SJSA1 (cell line): ENCODE measurements at regions not wholly inside any gene's neighbourhood (a gene's known extent, or its start where the extent isn't known, plus 50 kb on each side); places are given as distances from the start of the nearest gene placed in this dataset.

Experiments
- DNase-seq, 2 experiments: peaks; one replicate each; pipeline ENCODE4 v3.0.0-alpha.2; 2015 to 2020; ENCODE audit warnings: low spot score in 2 of 2, low read depth in 1 of 2
- H3K27ac ChIP-seq: fragments of 250-450 bp; sonication (Bioruptor Pico); 2 replicates; pipeline ENCODE4 v1.5.1; 2020; ENCODE audit warnings: mild to moderate bottlenecking, moderate library complexity
- H3K27me3 ChIP-seq: fragments of 250-450 bp; sonication (Bioruptor Pico); replicated peaks from 2 replicates; pipeline ENCODE4 v1.5.1; 2020; ENCODE audit warnings: mild to moderate bottlenecking, moderate library complexity
- H3K36me3 ChIP-seq: fragments of 250-450 bp; sonication (Bioruptor Pico); 2 replicates; pipeline ENCODE4 v1.5.1; 2020; ENCODE audit warnings: mild to moderate bottlenecking
- H3K4me1 ChIP-seq: fragments of 250-450 bp; sonication (Bioruptor Pico); replicated peaks from 2 replicates; pipeline ENCODE4 v1.6.1; 2021; ENCODE audit warnings: mild to moderate bottlenecking
- H3K4me3 ChIP-seq: fragments of 250-450 bp; sonication (Bioruptor Pico); 2 replicates; pipeline ENCODE4 v1.5.1; 2020; ENCODE audit warnings: mild to moderate bottlenecking
- H3K9me3 ChIP-seq: fragments of 250-450 bp; sonication (Bioruptor Pico); replicated peaks from 2 replicates; pipeline ENCODE4 v1.5.1; 2020; ENCODE audit warnings: mild to moderate bottlenecking

- no peaks in the 10 kb centered on the region for H3K36me3 ChIP-seq
- no peak for DNase-seq
- no peaks in the 10 kb centered on the region for H3K4me1 ChIP-seq
- no peak overlapping the region for H3K4me3 ChIP-seq
- no peaks in the 10 kb centered on the region for H3K9me3 ChIP-seq
- H3K27me3 ChIP-seq = no peaks in the 10 kb centered on the region
- H3K27ac ChIP-seq = no peak overlapping the region
Measured at GRCh38 chrX:35699642-35700041, 98.5 kb upstream of the MAGEB16 start.

DNA sequence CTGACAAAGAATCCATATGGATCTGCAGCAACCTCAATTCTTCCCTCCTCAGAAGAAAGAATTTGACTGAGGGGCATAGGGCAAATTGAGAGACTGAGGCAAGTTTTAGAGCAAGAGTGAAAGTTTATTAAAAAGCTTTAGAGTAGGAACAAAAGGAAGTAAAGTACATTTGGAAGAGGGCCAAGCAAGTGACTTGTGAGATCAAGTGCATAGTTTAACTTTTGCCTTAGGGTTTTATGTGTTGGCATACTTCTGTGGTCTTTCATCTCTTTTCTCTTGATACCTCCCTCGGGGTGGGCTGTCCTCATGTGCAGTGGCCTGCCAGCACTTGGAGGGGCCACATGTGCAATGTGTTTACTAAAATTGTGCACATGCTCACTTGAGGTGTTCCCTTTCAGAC lies 98.0 kb upstream of the MAGEB16 start:
- no peaks in the 10 kb centered on the region for H3K36me3 ChIP-seq
- H3K9me3 ChIP-seq = no peaks in the 10 kb centered on the region
- no peaks in the 10 kb centered on the region for H3K4me1 ChIP-seq
- no peak for DNase-seq
- no peak overlapping the region for H3K27ac ChIP-seq
- no peak overlapping the region for H3K4me3 ChIP-seq
- no peaks in the 10 kb centered on the region for H3K27me3 ChIP-seq

- H3K27ac ChIP-seq = no peak overlapping the region
- DNase-seq = no peak
- H3K4me1 ChIP-seq = no peaks in the 10 kb centered on the region
Measured at GRCh38 chrX:35711281-35711680, 86.9 kb upstream of the MAGEB16 start.

GRCh38 chrX:35722128-35722527 lies 76.0 kb upstream of the MAGEB16 start:
- H3K36me3 ChIP-seq = no peaks in the 10 kb centered on the region
- no peak overlapping the region for H3K4me3 ChIP-seq
- DNase-seq = no peak
- H3K9me3 ChIP-seq = no peaks in the 10 kb centered on the region
- no peak overlapping the region for H3K27ac ChIP-seq
- H3K4me1 ChIP-seq = no peaks in the 10 kb centered on the region
- H3K27me3 ChIP-seq = no peaks in the 10 kb centered on the region

More at GRCh38 chrX:35711281-35711680, 86.9 kb upstream of the MAGEB16 start:
- Histone ChIP-seq H3K36me3 (no peaks in the 10 kb centered on the region), H3K27me3 (no peaks in the 10 kb centered on the region), H3K4me3 (no peak overlapping the region), H3K9me3 (no peaks in the 10 kb centered on the region)

DNA sequence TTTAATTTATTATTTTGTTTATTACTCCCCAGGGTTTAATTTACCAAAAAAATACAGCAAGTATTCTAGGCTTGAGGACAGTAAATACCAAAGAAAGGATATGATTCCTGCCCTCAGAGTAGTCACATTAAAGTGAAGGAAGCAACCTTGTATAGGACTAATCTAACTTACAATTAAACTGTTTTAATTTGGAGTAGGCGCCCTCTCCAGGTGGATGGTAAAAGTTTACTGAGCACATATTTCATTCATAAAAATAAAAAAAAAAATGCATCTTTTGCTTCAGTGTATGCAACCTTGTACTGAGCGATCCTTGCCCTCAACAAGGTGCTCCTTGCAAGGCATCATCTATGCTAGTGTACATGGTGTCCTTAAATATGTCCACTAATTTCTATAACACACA lies 72.0 kb upstream of the MAGEB16 start:
- Histone ChIP-seq H3K9me3 (no peaks in the 10 kb centered on the region), H3K4me1 (no peaks in the 10 kb centered on the region), H3K27ac (no peak overlapping the region), H3K4me3 (no peak overlapping the region), H3K36me3 (no peaks in the 10 kb centered on the region), H3K27me3 (no peaks in the 10 kb centered on the region)
- DNase-seq = no peak

DNA sequence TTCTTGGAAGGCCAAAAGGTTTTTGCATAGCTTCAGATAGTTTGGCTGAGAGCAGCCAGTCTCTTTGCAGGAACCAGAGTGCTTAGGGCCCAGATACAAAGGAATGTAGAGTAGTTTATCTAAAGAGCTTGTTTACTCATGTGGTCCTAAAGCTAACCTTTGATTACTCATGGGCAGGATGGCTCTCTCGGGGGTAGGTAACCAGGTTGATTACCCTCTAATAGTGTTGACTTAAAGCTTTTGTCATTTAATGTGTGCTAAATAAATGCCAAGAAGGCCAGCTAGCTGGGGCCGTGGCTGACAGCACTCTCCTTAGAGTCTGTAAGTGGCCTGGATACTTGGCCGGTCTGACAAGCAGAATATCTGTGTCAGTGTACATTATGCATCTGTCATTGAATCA lies 69.7 kb upstream of the MAGEB16 start:
- Histone ChIP-seq H3K27me3 (no peaks in the 10 kb centered on the region), H3K27ac (no peak overlapping the region), H3K4me1 (no peaks in the 10 kb centered on the region), H3K4me3 (no peak overlapping the region), H3K36me3 (no peaks in the 10 kb centered on the region), H3K9me3 (no peaks in the 10 kb centered on the region)
- no peak for DNase-seq

DNA sequence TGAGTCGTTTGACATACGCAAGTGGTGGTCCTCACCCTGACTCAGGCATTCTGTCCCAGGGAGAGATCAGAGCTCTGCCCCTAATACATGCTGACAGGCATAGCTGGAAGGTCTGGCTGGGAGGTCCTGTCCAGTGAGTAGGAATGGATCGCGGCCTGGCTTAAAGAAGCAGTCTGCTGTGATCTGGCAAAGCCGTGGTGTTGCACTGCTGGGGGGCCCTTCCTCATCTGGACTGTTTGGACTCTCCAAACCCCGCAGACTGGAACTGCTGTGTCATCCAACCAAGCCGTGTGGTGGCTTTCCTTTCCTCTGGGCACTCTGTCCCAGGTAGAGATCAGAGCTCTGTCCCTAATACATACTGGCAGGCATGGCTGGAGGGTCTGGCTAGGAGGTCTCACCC lies 64.3 kb upstream of the MAGEB16 start:
- Histone ChIP-seq H3K36me3 (no peaks in the 10 kb centered on the region), H3K27me3 (no peaks in the 10 kb centered on the region), H3K9me3 (no peaks in the 10 kb centered on the region), H3K4me3 (no peak overlapping the region), H3K4me1 (no peaks in the 10 kb centered on the region), H3K27ac (no peak overlapping the region)
- DNase-seq = no peak

- H3K27ac ChIP-seq = no peak overlapping the region
- H3K9me3 ChIP-seq = no peaks in the 10 kb centered on the region
- no peak overlapping the region for H3K4me3 ChIP-seq
- no peaks in the 10 kb centered on the region for H3K4me1 ChIP-seq
- no peak for DNase-seq
- no peaks in the 10 kb centered on the region for H3K27me3 ChIP-seq
- no peaks in the 10 kb centered on the region for H3K36me3 ChIP-seq
Measured at GRCh38 chrX:35741142-35741541, 57.0 kb upstream of the MAGEB16 start.

- H3K27me3 ChIP-seq = no peaks in the 10 kb centered on the region
- H3K4me1 ChIP-seq = no peaks in the 10 kb centered on the region
- no peak overlapping the region for H3K27ac ChIP-seq
- no peaks in the 10 kb centered on the region for H3K9me3 ChIP-seq
- H3K36me3 ChIP-seq = no peaks in the 10 kb centered on the region
- no peak overlapping the region for H3K4me3 ChIP-seq
- no peak for DNase-seq
Measured at GRCh38 chrX:35743331-35743730, 54.8 kb upstream of the MAGEB16 start.
